ENCODE measurements at regions not wholly inside any gene's neighbourhood (a gene's known extent, or its start where the extent isn't known, plus 50 kb on each side); places are given as distances from the start of the nearest gene placed in this dataset.

DNA sequence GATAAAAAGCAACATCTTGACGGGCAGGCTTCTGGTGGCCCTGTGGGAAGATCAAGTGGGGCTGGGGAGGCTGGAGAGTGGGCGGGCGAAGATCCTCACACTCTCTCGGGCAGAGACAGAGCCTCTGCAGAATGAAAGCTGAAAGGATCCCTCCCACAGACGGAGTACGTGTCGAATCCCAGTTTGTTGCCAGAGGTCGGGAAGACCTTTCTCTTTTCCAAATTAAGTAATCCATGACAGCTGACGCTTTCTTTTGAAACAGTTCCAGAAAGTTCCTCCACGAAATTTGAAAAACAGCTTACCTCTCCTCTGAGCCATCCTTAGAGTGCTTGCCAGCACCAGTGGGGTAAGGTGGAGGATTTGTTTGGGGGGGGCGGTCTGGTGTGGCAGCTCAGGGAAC is 155.6 kb upstream of the SMLR1 start:
- no peak for DNase-seq (ENCODE audit: low read depth in 1 of 2, low spot score in 1 of 2)
- Histone ChIP-seq H3K27ac (replicated peaks) (no peak overlapping the region), H3K4me3 (replicated peaks; ENCODE audit: insufficient read depth, low read length) (no peak overlapping the region), H3K27me3 (ENCODE audit: insufficient read depth, poor library complexity, severe bottlenecking) (no peaks in the 10 kb centered on the region)
- TF ChIP-seq, protein P1, sequence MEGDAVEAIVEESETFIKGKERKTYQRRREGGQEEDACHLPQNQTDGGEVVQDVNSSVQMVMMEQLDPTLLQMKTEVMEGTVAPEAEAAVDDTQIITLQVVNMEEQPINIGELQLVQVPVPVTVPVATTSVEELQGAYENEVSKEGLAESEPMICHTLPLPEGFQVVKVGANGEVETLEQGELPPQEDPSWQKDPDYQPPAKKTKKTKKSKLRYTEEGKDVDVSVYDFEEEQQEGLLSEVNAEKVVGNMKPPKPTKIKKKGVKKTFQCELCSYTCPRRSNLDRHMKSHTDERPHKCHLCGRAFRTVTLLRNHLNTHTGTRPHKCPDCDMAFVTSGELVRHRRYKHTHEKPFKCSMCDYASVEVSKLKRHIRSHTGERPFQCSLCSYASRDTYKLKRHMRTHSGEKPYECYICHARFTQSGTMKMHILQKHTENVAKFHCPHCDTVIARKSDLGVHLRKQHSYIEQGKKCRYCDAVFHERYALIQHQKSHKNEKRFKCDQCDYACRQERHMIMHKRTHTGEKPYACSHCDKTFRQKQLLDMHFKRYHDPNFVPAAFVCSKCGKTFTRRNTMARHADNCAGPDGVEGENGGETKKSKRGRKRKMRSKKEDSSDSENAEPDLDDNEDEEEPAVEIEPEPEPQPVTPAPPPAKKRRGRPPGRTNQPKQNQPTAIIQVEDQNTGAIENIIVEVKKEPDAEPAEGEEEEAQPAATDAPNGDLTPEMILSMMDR (IDR thresholded peaks at IDR 0.05; ENCODE audit: insufficient read depth, low read length): no peak
- TF ChIP-seq POLR2AphosphoS5 (IDR thresholded peaks at IDR 0.05; ENCODE audit: low read depth): no peak
- no peak for TF ChIP-seq SPI1 (IDR thresholded peaks at IDR 0.05; ENCODE audit: borderline replicate concordance, low read depth)
- TF ChIP-seq, protein P2, sequence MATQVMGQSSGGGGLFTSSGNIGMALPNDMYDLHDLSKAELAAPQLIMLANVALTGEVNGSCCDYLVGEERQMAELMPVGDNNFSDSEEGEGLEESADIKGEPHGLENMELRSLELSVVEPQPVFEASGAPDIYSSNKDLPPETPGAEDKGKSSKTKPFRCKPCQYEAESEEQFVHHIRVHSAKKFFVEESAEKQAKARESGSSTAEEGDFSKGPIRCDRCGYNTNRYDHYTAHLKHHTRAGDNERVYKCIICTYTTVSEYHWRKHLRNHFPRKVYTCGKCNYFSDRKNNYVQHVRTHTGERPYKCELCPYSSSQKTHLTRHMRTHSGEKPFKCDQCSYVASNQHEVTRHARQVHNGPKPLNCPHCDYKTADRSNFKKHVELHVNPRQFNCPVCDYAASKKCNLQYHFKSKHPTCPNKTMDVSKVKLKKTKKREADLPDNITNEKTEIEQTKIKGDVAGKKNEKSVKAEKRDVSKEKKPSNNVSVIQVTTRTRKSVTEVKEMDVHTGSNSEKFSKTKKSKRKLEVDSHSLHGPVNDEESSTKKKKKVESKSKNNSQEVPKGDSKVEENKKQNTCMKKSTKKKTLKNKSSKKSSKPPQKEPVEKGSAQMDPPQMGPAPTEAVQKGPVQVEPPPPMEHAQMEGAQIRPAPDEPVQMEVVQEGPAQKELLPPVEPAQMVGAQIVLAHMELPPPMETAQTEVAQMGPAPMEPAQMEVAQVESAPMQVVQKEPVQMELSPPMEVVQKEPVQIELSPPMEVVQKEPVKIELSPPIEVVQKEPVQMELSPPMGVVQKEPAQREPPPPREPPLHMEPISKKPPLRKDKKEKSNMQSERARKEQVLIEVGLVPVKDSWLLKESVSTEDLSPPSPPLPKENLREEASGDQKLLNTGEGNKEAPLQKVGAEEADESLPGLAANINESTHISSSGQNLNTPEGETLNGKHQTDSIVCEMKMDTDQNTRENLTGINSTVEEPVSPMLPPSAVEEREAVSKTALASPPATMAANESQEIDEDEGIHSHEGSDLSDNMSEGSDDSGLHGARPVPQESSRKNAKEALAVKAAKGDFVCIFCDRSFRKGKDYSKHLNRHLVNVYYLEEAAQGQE (IDR thresholded peaks at IDR 0.05; ENCODE audit: insufficient replicate concordance, low read depth): no peak
- no peak for TF ChIP-seq GABPA (IDR thresholded peaks at IDR 0.05; ENCODE audit: low read depth)

DNA sequence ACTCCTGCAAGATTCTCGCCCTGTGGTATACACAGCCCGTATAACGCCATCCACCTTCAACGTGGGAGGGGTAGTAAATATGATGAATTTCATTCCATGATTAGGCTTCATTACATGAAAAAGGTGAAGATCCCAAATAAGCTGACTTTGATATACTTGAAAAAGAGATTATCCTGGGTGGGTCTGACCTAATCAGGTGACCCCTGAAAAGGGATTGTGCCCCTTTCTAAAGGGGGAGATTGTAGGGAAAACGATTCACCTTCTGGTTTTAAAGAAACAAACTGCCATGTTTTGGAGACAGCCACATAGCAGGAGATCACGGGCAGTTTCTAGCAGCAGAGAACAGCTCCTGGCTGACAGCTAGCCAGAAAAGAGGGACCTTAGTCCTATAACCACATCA is 155.1 kb upstream of the SMLR1 start:
- H3K4me3 ChIP-seq (replicated peaks; ENCODE audit: insufficient read depth, low read length): no peak overlapping the region
- H3K27ac ChIP-seq (replicated peaks): no peak overlapping the region
- DNase-seq (ENCODE audit: low read depth in 1 of 2, low spot score in 1 of 2): no peak
- no peaks in the 10 kb centered on the region for H3K27me3 ChIP-seq (ENCODE audit: insufficient read depth, poor library complexity, severe bottlenecking)
- TF ChIP-seq GABPA (IDR thresholded peaks at IDR 0.05; ENCODE audit: low read depth): no peak
- no peak for TF ChIP-seq SPI1 (IDR thresholded peaks at IDR 0.05; ENCODE audit: borderline replicate concordance, low read depth)
- TF ChIP-seq, protein P1 (IDR thresholded peaks at IDR 0.05; ENCODE audit: insufficient read depth, low read length): no peak
- no peak for TF ChIP-seq POLR2AphosphoS5 (IDR thresholded peaks at IDR 0.05; ENCODE audit: low read depth)
- TF ChIP-seq, protein P2 (IDR thresholded peaks at IDR 0.05; ENCODE audit: insufficient replicate concordance, low read depth): no peak

DNA sequence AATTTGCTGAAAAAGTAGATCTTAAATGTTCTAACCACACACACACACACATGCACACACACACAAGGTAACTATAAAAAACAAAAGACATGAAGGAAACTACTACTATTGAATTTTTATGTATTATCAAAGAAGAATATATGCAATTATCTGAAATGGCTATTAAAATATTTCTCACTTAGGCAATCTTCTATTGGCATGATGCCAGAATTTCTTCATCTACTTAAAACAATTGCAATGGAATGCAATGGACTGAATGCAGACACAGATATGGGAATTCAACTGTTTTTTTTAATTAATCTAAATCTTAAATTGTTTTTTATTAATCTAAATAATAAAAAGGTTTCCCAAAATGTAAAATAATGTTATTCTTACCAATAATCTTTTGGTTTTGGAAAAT is 152.6 kb upstream of the SMLR1 start:
- no peak for TF ChIP-seq POLR2AphosphoS5 (IDR thresholded peaks at IDR 0.05; ENCODE audit: low read depth)
- no peak for TF ChIP-seq GABPA (IDR thresholded peaks at IDR 0.05; ENCODE audit: low read depth)
- TF ChIP-seq, protein P2 (IDR thresholded peaks at IDR 0.05; ENCODE audit: insufficient replicate concordance, low read depth): no peak
- TF ChIP-seq, protein P1 (IDR thresholded peaks at IDR 0.05; ENCODE audit: insufficient read depth, low read length): no peak
- no peak for TF ChIP-seq SPI1 (IDR thresholded peaks at IDR 0.05; ENCODE audit: borderline replicate concordance, low read depth)
- H3K27me3 ChIP-seq (ENCODE audit: insufficient read depth, poor library complexity, severe bottlenecking): no peaks in the 10 kb centered on the region
- H3K27ac ChIP-seq (replicated peaks): no peak overlapping the region
- no peak overlapping the region for H3K4me3 ChIP-seq (replicated peaks; ENCODE audit: insufficient read depth, low read length)
- no peak for DNase-seq (ENCODE audit: low read depth in 1 of 2, low spot score in 1 of 2)
